ENCODE measurements at regions not wholly inside any gene's neighbourhood (a gene's known extent, or its start where the extent isn't known, plus 50 kb on each side); places are given as distances from the start of the nearest gene placed in this dataset.

- H3K4me1 Mint-ChIP-seq = peaks cover 4 to 6% of the 10 kb centered on the region in 2 experiments; a peak in 3 of 4 replicates
- no peak overlapping the region; a peak in 1 of 7 replicates for H3K27ac Mint-ChIP-seq
- no peaks in the 10 kb centered on the region for H3K36me3 Mint-ChIP-seq (ENCODE audit: insufficient read depth in 1 of 3, low read depth in 3 of 3)
Measured at GRCh38 chr9:28866951-28867350, 1293.7 kb upstream of the C9orf72 start.

More at GRCh38 chr9:28866951-28867350, 1293.7 kb upstream of the C9orf72 start:
- Histone ChIP-seq H3K4me2 (ENCODE audit: insufficient read depth, insufficient read length, low read length) (no peak overlapping the region), H3K4me1 (ENCODE audit: insufficient read depth, low read length) (no peaks in the 10 kb centered on the region), H2BK12ac (ENCODE audit: insufficient read length, low read depth, low read length) (no peak overlapping the region), H3K56ac (ENCODE audit: insufficient read length, low read depth, low read length) (no peak overlapping the region), H4K8ac (replicated peaks; ENCODE audit: insufficient read length, low read depth, low read length) (no peak overlapping the region), H2AK5ac (ENCODE audit: insufficient read length, low read length) (no peak overlapping the region), H2BK120ac (ENCODE audit: low read depth, low read length, poor library complexity, severe bottlenecking) (no peak overlapping the region), H3K23ac (ENCODE audit: insufficient read length, low read depth, low read length) (no peak overlapping the region), H3K14ac (ENCODE audit: insufficient read depth, low read length) (no peak overlapping the region), H3K4ac (ENCODE audit: low read depth, low read length) (no peak overlapping the region), H4K5ac (ENCODE audit: insufficient read length, low read depth, low read length) (no peak overlapping the region), H3K9ac (ENCODE audit: extremely low read depth, insufficient read length, low read length) (no peak overlapping the region), H2BK5ac (ENCODE audit: insufficient read length, low read length) (no peak overlapping the region), H3K27ac (ENCODE audit: insufficient read length, low read depth, low read length) (no peak overlapping the region), H3K9me3 (ENCODE audit: control insufficient read depth, low read depth, low read length) (no peaks in the 10 kb centered on the region), H3K79me1 (ENCODE audit: insufficient read depth, low read depth, low read length, poor library complexity, severe bottlenecking) (no peaks in the 10 kb centered on the region), H3T11ph (ENCODE audit: low read length) (no peak overlapping the region), H2BK15ac (ENCODE audit: low read depth, low read length) (no peak overlapping the region), H3K23me2 (ENCODE audit: insufficient read length, low read depth, low read length, poor library complexity, severe bottlenecking) (no peaks in the 10 kb centered on the region), H4K20me1 (ENCODE audit: control insufficient read depth, insufficient read depth, insufficient read length) (no peaks in the 10 kb centered on the region), H3K27me3 (ENCODE audit: insufficient read depth, low read length) (no peaks in the 10 kb centered on the region), H3K18ac (ENCODE audit: insufficient read length, low read depth, low read length) (no peak overlapping the region), H4K91ac (ENCODE audit: insufficient read length, low read depth, low read length) (no peak overlapping the region), H3K79me2 (ENCODE audit: insufficient read depth, low read length) (no peaks in the 10 kb centered on the region), H2AFZ (ENCODE audit: low read length) (no peak overlapping the region), H2BK20ac (ENCODE audit: low read depth, low read length, poor library complexity, severe bottlenecking) (no peak overlapping the region)
- no peak for TF ChIP-seq CTCF (conservative IDR thresholded peaks at IDR 0.05)
- H3K9me3 Mint-ChIP-seq = no peaks in the 10 kb centered on the region
- H3K27me3 Mint-ChIP-seq (ENCODE audit: low read depth) = no peaks in the 10 kb centered on the region
- DNase-seq = no peak
- H3K4me3 Mint-ChIP-seq = no peak overlapping the region

Data from H9 (cell line).